SKM-1 (cell line): ENCODE measurements at regions not wholly inside any gene's neighbourhood (a gene's known extent, or its start where the extent isn't known, plus 50 kb on each side); places are given as distances from the start of the nearest gene placed in this dataset.
"Not testable (repeated sequence)": the region's sequence is repeated elsewhere in the genome, so short reads cannot be mapped to it uniquely, and the experiment has no call there.

Experiments
- DNase-seq: peaks from one replicate; lab custom pipeline; 2025; ENCODE audit not compliant: unreplicated experiment; lab: John Stamatoyannopoulos, UW

GRCh38 chr4:12403175-12403574 lies 974.5 kb upstream of the HS3ST1 start:
- no peak for DNase-seq

- DNase-seq: no peak
Measured at GRCh38 chr4:12399781-12400180, 971.1 kb upstream of the HS3ST1 start.

GRCh38 chr4:12393631-12394262 lies 965.1 kb upstream of the HS3ST1 start:
- DNase-seq: no peak

DNA sequence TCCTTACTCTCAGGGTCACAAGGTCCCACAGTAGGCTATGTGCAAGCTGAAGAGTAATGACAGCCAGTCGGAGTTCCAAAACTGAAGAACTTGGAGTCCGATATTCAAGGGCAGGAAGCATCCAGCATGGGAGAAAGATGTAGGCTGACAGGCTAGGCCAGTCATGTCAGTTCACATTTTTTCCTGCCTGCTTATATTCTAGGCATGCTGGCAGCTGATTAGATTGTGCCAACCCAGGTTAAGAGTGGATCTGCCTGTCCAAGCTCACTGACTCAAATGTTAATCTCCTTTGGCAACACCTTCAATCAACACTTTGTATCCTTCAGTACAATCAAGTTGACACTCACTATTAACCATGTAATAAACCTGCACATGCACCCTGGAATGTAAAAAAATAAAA lies 960.9 kb upstream of the HS3ST1 start:
- no peak for DNase-seq

- no peak for DNase-seq
Measured at GRCh38 chr4:12382567-12382966, 953.9 kb upstream of the HS3ST1 start.

GRCh38 chr4:12379191-12379590 lies 950.5 kb upstream of the HS3ST1 start:
- no peak for DNase-seq

GRCh38 chr4:12375805-12376204 lies 947.1 kb upstream of the HS3ST1 start:
- no peak for DNase-seq

DNA sequence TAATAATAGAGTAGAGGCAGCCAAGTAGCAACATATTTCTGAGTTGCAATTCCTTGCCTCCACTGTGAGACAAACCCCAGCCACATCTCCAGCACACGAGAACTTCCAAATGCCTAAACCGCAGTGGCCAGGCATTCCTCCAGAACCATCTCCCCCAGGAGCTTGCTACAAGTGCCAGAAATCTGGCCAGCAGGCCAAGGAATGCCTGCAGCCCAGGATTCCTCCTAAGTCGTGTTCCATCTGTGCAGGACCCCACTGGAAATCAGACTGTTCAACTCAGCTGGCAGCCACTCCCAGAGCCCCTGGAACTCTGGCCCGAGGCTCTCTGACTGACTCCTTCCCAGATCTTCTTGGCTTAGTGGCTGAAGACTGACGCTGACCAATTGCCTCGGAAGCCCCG lies 937.2 kb upstream of the HS3ST1 start:
- DNase-seq: not testable (repeated sequence)

DNA sequence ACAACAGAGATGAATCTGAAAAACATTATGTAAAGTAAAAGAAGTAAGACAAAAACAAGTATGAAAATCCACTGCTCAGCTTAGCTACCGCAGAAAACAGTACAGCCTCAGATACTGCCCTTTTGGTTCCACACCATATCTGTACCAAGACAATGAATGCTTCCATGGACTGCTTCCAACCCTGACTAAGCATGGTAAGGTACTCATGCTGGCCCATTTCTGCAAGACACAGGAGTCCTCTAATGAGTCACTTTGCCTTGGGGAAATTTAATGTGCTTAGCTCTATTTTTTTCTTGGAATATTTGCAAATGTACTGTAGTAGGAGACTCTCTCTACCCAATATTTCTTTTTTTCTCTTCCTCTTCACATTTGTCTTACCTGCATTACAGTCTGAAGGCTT lies 931.7 kb upstream of the HS3ST1 start:
- DNase-seq: no peak

- no peak for DNase-seq
Measured at GRCh38 chr4:12359420-12359819, 930.7 kb upstream of the HS3ST1 start.

DNA sequence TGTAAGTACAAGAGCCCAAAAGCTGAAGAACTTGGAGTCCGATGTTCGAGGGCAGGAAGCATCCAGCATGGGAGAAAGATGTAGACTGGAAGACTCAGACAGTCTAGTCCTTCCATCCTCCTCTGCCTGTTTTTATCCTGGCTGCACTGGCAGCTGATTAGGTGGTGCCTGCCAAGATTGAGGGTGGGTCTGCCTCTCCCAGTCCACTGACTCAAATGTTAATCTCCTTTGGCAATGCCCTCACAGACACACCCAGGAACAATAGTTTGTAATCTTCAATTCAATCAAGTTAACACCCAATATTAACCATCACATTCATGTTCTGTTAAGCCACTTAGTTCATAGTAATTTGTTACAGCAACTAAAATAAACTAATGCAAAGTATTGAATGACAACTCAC lies 904.4 kb upstream of the HS3ST1 start:
- DNase-seq: not testable (repeated sequence)

- no peak for DNase-seq
Measured at GRCh38 chr4:12324965-12325364, 896.3 kb upstream of the HS3ST1 start.

DNA sequence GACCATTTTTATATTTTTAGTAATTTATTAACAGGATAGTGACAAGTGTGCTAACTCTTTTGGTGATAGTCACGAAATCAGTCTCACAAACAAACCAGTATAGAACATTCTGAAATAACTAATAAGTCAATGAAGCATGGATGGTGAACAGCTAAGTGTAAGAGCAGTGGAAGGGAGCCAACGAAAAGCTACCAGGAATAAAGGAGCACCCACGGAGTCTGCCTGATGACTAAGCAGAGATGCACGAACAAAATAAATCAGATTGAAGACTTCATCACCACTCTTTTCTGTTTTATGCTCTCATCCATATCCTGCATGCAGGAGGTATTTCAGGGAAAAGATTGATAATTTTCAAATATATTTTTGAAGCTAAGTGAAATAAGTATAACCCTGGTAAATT lies 891.1 kb upstream of the HS3ST1 start:
- DNase-seq: no peak

DNA sequence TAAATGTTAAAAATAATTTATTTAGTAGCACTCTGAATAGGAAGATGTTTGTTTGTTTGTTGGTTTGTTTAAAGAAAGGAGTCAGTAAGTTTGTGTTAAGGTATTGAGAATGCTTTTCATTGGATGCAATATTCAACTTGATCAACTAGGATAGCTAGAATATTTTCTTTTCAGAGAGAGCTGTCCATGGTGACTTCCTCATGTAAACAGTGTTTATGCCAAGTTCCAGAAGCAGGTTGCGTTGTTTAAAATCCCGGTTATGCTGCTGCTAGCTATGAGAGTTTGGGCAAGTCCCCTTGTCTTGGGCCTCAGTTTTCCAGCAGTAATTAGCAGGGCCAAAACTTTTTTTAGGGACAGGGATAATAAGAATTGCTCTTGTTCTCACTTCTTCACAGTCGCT lies 876.2 kb upstream of the HS3ST1 start:
- no peak for DNase-seq

DNA sequence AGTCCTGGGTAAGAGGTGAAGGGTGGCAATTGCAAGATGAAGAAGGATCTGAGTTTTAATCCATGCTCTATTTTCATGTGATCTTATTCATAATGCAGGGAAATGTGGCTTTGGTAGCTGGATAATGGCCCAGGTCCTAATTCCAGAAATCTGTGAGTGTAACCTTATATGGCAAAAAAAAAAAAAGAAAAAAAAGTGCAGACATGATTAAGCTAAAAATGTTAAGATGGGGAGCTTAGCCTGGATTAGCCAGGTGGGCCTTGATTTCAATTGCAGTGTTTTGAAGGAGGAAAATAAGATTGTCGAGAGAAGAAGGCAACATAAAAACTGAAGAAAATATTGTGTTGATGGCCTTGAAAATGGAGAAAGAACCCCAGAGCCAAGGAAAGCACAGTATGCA lies 867.7 kb upstream of the HS3ST1 start:
- DNase-seq: no peak

DNA sequence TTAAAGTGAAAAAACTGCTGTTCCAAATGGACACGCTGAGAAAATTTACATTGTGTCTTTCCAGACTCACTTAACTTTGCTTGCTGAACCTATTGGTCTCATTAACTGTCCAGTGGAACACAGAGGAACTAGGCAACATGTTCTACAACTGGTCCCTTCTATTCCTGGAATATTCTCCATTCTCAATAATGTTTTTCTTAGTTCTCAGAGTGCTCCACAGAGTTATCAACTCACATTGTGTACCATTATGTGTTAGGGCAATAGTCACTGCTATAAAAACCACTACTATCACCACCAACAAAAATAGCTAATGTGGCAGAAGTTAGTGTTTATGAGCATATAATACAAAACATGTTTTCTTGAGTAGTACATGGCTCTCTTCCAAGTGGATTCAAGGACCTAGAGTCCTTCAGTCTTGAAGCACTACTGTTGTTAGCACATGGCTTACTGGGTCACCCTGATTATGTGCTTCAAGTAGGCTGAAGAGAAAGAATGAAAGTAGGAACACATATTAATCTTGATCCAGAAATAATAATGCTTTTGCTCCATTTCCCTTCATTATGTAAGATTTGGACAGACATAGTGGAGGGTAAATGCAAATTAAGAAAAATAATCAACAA lies 865.3 kb upstream of the HS3ST1 start:
- no peak for DNase-seq

DNA sequence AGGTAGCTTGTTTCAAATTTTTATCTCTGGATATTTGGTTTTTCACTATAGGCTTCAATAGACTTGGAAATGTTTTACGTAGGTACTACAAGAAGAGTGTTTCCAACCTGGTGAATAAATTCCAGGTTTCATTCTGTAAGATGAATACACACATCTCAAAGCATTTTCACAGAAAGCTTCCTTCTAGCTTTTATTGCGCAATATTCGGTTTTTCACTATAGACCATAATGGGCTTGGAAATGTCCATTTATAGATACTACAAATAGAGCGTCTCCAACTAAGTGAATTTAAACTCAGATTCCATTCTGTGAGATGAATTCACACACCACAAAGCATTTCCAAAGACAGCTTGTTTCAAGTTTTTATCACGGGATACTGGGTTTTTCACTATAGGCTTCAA lies 857.7 kb upstream of the HS3ST1 start:
- DNase-seq: no peak

GRCh38 chr4:12270546-12270945 lies 841.9 kb upstream of the HS3ST1 start:
- no peak for DNase-seq

DNA sequence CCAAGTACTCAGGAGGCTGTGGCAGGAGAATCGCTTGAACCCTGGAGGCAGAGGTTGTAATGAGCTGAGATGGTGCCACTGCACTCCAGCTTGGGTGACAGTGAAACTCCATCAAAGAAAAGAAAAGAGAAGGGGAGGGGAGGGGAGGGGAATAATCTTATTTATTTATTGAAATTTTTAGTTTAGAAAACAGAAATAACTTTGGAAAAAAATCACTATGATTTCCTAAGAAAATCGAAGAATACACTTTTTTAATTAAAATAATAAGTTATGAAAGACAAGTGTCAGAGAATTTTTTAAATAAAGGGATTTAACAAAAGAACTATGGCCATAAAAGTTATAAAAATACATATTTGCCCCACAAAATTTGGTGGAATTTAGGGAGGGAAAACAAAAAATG lies 836.9 kb upstream of the HS3ST1 start:
- DNase-seq: no peak

DNA sequence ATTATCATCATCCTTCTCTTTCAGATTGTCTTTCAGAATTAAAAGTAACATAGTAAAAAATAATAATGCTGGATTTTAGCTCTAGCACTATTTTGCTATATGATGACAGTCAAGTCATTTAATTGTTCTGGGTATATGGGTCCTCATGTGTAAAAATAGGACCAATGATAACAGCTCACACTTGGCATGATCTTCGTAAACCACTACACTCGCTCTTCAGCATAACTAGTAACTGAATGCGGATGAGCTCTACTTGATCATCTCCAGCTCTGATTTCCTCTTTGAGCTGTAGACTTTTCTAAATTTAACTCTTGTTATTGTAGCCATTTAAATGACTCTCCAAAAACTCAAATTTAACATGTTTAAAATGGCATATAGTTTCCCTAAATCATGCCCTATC lies 831.8 kb upstream of the HS3ST1 start:
- no peak for DNase-seq

DNA sequence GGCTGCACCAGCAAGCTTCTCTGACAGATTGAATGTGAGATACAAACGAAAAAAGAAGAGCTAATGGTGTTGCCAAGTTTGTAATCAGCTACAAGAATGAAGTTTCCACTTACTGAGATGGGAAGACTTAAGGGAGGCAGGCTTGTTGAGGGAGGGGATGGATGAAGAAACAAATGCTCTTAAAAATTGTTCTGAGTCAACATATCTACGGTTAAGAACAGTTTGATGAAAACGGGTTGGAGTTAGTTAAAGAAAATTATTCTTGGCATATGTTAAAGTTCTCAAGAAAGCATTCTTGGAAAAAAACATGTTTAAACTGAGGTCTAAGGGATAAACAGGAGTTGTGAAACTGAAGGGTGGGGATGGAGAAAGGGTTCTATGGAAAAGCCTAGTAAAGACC lies 816.3 kb upstream of the HS3ST1 start:
- DNase-seq: no peak

GRCh38 chr4:12242354-12242753 lies 813.7 kb upstream of the HS3ST1 start:
- DNase-seq: no peak
